HG03064 (cell line): ENCODE measurements at regions not wholly inside any gene's neighbourhood (a gene's known extent, or its start where the extent isn't known, plus 50 kb on each side); places are given as distances from the start of the nearest gene placed in this dataset.
"Not testable (repeated sequence)": the region's sequence is repeated elsewhere in the genome, so short reads cannot be mapped to it uniquely, and the experiment has no call there.

ENCODE experiments used
- ATAC-seq: cut with Tn5 transposase; IDR thresholded peaks from one replicate; pipeline ENCODE4 v1.9.1; 2021; ENCODE audit warnings: low read depth; ENCODE audit not compliant: unreplicated experiment

GRCh38 chr4:186845137-186845842, 121.6 kb upstream of the FAT1 start:
- ATAC-seq: no peak

- no peak for ATAC-seq
Observed at GRCh38 chr4:186846426-186846825, 122.8 kb upstream of the FAT1 start.

- ATAC-seq: not testable (repeated sequence)
Observed at GRCh38 chr4:186847429-186848131, 123.9 kb upstream of the FAT1 start.

- ATAC-seq: no peak
Observed at GRCh38 chr4:186848437-186848836, 124.8 kb upstream of the FAT1 start.

GRCh38 chr4:186851291-186852072, 127.8 kb upstream of the FAT1 start:
- ATAC-seq: no peak

- ATAC-seq: no peak
Observed at GRCh38 chr4:186852073-186852420, 128.4 kb upstream of the FAT1 start.

GRCh38 chr4:186852964-186853391, 129.3 kb upstream of the FAT1 start:
- peak; percentile 60 for ATAC-seq

GRCh38 chr4:186854256-186854655, 130.6 kb upstream of the FAT1 start:
- no peak for ATAC-seq

GRCh38 chr4:186855111-186855510, 131.5 kb upstream of the FAT1 start:
- ATAC-seq: no peak

GRCh38 chr4:186857793-186858192, 134.1 kb upstream of the FAT1 start:
- ATAC-seq: no peak

- no peak for ATAC-seq
Observed at GRCh38 chr4:186858355-186858754, 134.7 kb upstream of the FAT1 start.

- no peak for ATAC-seq
Observed at GRCh38 chr4:186859420-186859819, 135.8 kb upstream of the FAT1 start.

GRCh38 chr4:186861317-186861716, 137.7 kb upstream of the FAT1 start:
- no peak for ATAC-seq

- no peak for ATAC-seq
Observed at GRCh38 chr4:186871856-186872255, 148.2 kb upstream of the FAT1 start.

GRCh38 chr4:186873095-186873494, 149.4 kb upstream of the FAT1 start:
- ATAC-seq: not testable (repeated sequence)

GRCh38 chr4:186875476-186875875, 151.8 kb upstream of the FAT1 start:
- ATAC-seq: no peak

GRCh38 chr4:186876961-186877626, 153.4 kb upstream of the FAT1 start:
- no peak for ATAC-seq

- no peak for ATAC-seq
Observed at GRCh38 chr4:186878203-186878776, 154.6 kb upstream of the FAT1 start.

GRCh38 chr4:186881521-186882220, 158.0 kb upstream of the FAT1 start:
- ATAC-seq: no peak

- ATAC-seq: no peak
Observed at GRCh38 chr4:186882293-186882692, 158.6 kb upstream of the FAT1 start.
